ENCODE measurements at regions not wholly inside any gene's neighbourhood (a gene's known extent, or its start where the extent isn't known, plus 50 kb on each side); places are given as distances from the start of the nearest gene placed in this dataset.

DNA sequence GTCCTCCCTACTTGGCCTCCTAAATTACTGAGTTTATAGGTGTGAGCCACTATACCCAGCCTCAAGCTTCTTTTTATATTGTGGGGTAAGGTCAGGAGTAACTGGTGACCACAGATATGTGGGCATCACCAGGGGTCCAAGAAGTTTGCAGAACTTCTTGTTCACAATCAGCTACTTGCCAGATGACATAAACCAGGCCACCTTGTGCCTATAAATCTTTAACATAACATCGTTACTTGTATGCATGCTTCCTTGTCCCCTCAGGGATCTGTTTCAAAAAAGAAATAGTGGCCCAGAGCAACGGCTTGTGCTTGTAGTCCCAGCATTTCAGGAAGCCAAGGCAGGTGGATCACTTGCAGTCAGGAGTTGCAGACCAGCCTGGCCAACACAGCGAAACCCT is 115.1 kb upstream of the FAM174B start:
- TF ChIP-seq, protein P1, sequence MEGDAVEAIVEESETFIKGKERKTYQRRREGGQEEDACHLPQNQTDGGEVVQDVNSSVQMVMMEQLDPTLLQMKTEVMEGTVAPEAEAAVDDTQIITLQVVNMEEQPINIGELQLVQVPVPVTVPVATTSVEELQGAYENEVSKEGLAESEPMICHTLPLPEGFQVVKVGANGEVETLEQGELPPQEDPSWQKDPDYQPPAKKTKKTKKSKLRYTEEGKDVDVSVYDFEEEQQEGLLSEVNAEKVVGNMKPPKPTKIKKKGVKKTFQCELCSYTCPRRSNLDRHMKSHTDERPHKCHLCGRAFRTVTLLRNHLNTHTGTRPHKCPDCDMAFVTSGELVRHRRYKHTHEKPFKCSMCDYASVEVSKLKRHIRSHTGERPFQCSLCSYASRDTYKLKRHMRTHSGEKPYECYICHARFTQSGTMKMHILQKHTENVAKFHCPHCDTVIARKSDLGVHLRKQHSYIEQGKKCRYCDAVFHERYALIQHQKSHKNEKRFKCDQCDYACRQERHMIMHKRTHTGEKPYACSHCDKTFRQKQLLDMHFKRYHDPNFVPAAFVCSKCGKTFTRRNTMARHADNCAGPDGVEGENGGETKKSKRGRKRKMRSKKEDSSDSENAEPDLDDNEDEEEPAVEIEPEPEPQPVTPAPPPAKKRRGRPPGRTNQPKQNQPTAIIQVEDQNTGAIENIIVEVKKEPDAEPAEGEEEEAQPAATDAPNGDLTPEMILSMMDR (IDR thresholded peaks at IDR 0.05) = no peak

GRCh38 chr15:92772061-92772460 is 116.5 kb upstream of the FAM174B start:
- TF ChIP-seq, protein P1 (IDR thresholded peaks at IDR 0.05) = no peak

GRCh38 chr15:92772626-92773244 is 117.2 kb upstream of the FAM174B start:
- TF ChIP-seq, protein P1 (IDR thresholded peaks at IDR 0.05) = no peak

DNA sequence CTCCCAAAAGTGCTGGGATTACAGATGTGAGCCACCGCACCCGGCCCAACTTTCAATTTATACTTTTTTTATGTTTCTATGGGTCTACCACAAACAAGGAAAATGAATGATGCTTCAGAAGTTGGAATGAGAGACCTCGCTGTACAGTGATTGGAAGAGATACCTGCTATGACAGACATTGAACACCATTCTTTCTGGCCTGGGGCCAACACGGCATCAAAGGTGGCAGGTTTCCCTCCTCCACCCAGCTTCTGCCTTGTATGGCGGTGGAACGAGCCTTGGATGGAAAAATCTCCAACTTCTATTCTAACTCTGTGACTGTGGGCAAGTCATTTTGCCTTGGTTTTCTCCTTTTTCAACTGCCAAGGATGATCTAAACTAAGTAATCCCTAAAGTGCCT is 117.8 kb upstream of the FAM174B start:
- TF ChIP-seq, protein P1 (IDR thresholded peaks at IDR 0.05) = no peak

DNA sequence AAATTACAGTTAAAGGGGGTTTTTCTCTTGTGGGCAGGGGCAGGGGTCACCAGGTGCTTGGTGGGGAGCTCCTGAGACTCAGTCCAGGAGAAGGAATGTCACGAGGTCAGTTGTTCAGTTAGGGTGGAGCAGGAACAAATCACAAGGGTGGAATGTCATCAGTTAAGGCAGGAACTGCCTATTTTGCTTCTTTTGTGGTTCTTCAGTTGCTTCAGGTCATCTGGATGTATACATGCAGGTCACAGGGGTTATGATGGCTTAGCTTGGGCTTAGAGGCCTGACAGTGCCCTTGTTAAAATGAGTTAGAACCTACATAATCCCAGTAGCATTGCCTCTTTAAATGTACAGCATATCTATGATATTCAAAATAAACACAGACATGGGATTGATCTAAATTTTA is 120.2 kb upstream of the CHD2 start:
- TF ChIP-seq, protein P1 (IDR thresholded peaks at IDR 0.05) = no peak

- TF ChIP-seq, protein P1 (IDR thresholded peaks at IDR 0.05) = no peak
These were observed 119.3 kb upstream of the CHD2 start for GRCh38 chr15:92780843-92781242.

GRCh38 chr15:92781925-92782453 is 118.1 kb upstream of the CHD2 start:
- TF ChIP-seq, protein P1 (IDR thresholded peaks at IDR 0.05) = no peak

DNA sequence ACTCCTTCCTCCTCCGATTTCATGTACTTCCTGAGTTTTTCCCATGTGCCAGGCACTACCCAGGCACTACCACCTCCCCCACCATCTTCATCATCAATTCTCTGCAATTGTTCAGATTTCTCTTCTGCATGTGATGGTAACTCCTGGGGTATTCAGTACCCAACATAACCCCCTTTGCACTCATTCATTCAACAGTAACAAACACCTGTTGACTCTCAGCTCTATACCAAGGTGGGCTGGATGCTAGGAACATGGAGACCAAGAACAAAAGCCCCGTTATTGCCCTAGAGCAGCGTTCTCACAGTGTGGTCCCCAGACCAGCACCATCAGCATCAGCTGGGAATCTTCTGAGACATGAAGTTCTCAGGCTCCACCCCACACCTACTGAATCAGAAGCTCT is 113.0 kb upstream of the CHD2 start:
- TF ChIP-seq, protein P1 (IDR thresholded peaks at IDR 0.05) = no peak
